NOMO-1 treated with DMSO at 0.1 percent for 48 hours (cell line): ENCODE measurements at regions not wholly inside any gene's neighbourhood (a gene's known extent, or its start where the extent isn't known, plus 50 kb on each side); places are given as distances from the start of the nearest gene placed in this dataset.
"Not testable (repeated sequence)": the region's sequence is repeated elsewhere in the genome, so short reads cannot be mapped to it uniquely, and the experiment has no call there.

Experiments
- DNase-seq: peaks from one replicate; lab custom pipeline; 2025; ENCODE audit not compliant: unreplicated experiment; lab: John Stamatoyannopoulos, UW

GRCh38 chr3:173342679-173343078 lies 54.9 kb upstream of the NLGN1 start:
- no peak for DNase-seq

- DNase-seq = no peak
These were observed 56.9 kb upstream of the NLGN1 start for GRCh38 chr3:173340626-173341025.

GRCh38 chr3:173336261-173336660 lies 61.3 kb upstream of the NLGN1 start:
- DNase-seq = no peak

- no peak for DNase-seq
These were observed 91.4 kb upstream of the NLGN1 start for GRCh38 chr3:173306110-173306509.

GRCh38 chr3:173304182-173304800 lies 93.3 kb upstream of the NLGN1 start:
- no peak for DNase-seq

- no peak for DNase-seq
These were observed 95.9 kb upstream of the NLGN1 start for GRCh38 chr3:173301647-173302046.

GRCh38 chr3:173289072-173289471 lies 108.5 kb upstream of the NLGN1 start:
- no peak for DNase-seq

GRCh38 chr3:173287361-173287760 lies 110.2 kb upstream of the NLGN1 start:
- DNase-seq = no peak

GRCh38 chr3:173286507-173286906 lies 111.0 kb upstream of the NLGN1 start:
- DNase-seq = not testable (repeated sequence)

- no peak for DNase-seq
These were observed 113.2 kb upstream of the NLGN1 start for GRCh38 chr3:173284301-173284700.

GRCh38 chr3:173275740-173276139 lies 121.8 kb upstream of the NLGN1 start:
- peak; percentile 24 for DNase-seq

- DNase-seq = no peak
These were observed 123.7 kb upstream of the NLGN1 start for GRCh38 chr3:173273838-173274237.

- DNase-seq = no peak
These were observed 127.7 kb upstream of the SPATA16 start for GRCh38 chr3:173268781-173269180.

- no peak for DNase-seq
These were observed 126.7 kb upstream of the SPATA16 start for GRCh38 chr3:173267716-173268115.

- DNase-seq = peak; percentile 84
These were observed 125.4 kb upstream of the SPATA16 start for GRCh38 chr3:173266441-173266840.

GRCh38 chr3:173258697-173259096 lies 117.7 kb upstream of the SPATA16 start:
- no peak for DNase-seq

- no peak for DNase-seq
These were observed 116.8 kb upstream of the SPATA16 start for GRCh38 chr3:173257797-173258196.

GRCh38 chr3:173255555-173255954 lies 114.5 kb upstream of the SPATA16 start:
- DNase-seq = no peak

- DNase-seq = no peak
These were observed 112.4 kb upstream of the SPATA16 start for GRCh38 chr3:173253471-173253870.

GRCh38 chr3:173249457-173249856 lies 108.4 kb upstream of the SPATA16 start:
- no peak for DNase-seq

GRCh38 chr3:173241727-173242126 lies 100.7 kb upstream of the SPATA16 start:
- DNase-seq = no peak

- peak; percentile 36 for DNase-seq
These were observed 97.1 kb upstream of the SPATA16 start for GRCh38 chr3:173238091-173238490.

- no peak for DNase-seq
These were observed 84.3 kb upstream of the SPATA16 start for GRCh38 chr3:173225351-173225750.
